Gastroesophageal sphincter (tissue), 4 donors: ENCODE measurements at regions not wholly inside any gene's neighbourhood (a gene's known extent, or its start where the extent isn't known, plus 50 kb on each side); places are given as distances from the start of the nearest gene placed in this dataset.
A peak's percentile ranks its signal among the peaks of the same experiment; 100 is the strongest.

Experiments used
- ATAC-seq: fragments of 150-250 bp; one replicate; pipeline ENCODE4 v1.9.1; 2016; ENCODE audit warnings: mild to moderate bottlenecking, moderate library complexity
- H3K27ac ChIP-seq, 4 donors: fragments of 200-600 bp; sonication (generic) in 3 of 4; 1 replicate in 3 of 4; 2 replicates in 1 of 4; pipeline ENCODE4 v1.5.1; 2016 to 2019
- H3K27me3 ChIP-seq: fragments of 200-600 bp; sonication (generic); one replicate; pipeline ENCODE4 v1.5.1; 2019
- H3K36me3 ChIP-seq, 2 donors: fragments of 200-600 bp; sonication (generic); one replicate each; pipeline ENCODE4 v1.5.1; 2019; ENCODE audit warnings: control low read depth in 1 of 2
- H3K4me1 ChIP-seq, 3 donors: fragments of 200-600 bp; sonication (generic); 1 replicate in 2 of 3; 2 replicates in 1 of 3; pipeline ENCODE4 v1.5.1; 2016 to 2019; ENCODE audit warnings: control low read depth in 2 of 3
- H3K4me3 ChIP-seq, 2 donors: fragments of 200-600 bp; sonication (generic); one replicate each; pipeline ENCODE4 v1.5.1; 2019; ENCODE audit warnings: mild to moderate bottlenecking in 1 of 2, moderate library complexity in 1 of 2
- H3K9me3 ChIP-seq, 3 donors: fragments of 200-600 bp; sonication (generic); one replicate each; pipeline ENCODE4 v1.5.1; 2017 to 2019; ENCODE audit warnings: control low read depth in 2 of 3
- EP300 ChIP-seq: sonication (generic); formaldehyde crosslinking; IDR thresholded peaks from one replicate; pipeline ENCODE4 v1.6.1; 2017; ENCODE audit warnings: antibody characterized with exemption, mild to moderate bottlenecking
- POLR2A ChIP-seq, 2 donors: fragments of 450-650 bp; IDR thresholded peaks; one replicate each; pipeline ENCODE4 v1.6.1; 2017; ENCODE audit warnings: antibody characterized with exemption in 2 of 2, mild to moderate bottlenecking in 2 of 2, moderate library complexity in 1 of 2
- POLR2AphosphoS5 ChIP-seq: sonication (generic); formaldehyde crosslinking; IDR thresholded peaks from one replicate; pipeline ENCODE4 v1.6.1; 2017; ENCODE audit warnings: antibody characterized with exemption
- WGBS, 2 donors: methylation state at CpG; one replicate each; pipeline ENCODE4 v1.1.5; 2018; ENCODE audit warnings: low coverage in 1 of 2; 5-methylcytosine and 5-hydroxymethylcytosine counted together
- TF ChIP-seq, protein P1 (sequence below), 4 experiments: fragments of 200-600 bp in 2 of 4; fragments of 450-650 bp in 2 of 4; sonication (generic) in 1 of 4; IDR thresholded peaks; one replicate each; pipeline ENCODE4 v1.5.1; 2017 to 2019; ENCODE audit warnings: antibody characterized with exemption in 4 of 4, mild to moderate bottlenecking in 2 of 4, moderate library complexity in 2 of 4

DNA sequence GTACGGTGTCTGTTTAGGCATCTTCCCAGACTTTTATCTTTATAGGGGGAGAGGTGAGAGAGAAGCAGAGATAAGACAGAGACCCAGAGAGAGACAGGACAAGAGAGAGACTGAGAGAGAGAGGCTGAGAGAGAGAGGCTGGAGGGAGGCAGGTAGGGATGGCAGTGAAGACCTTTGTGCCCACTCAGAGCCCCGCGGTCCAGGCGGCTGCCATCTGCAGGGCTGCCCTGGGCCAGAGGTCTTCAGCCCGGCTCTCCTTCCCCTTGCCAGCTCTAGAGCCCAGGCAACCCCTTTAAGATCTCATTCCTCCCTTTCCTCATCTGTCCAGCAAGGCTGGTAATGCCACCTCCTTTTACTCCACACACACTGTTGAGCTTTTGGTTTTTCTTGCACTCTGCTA is 610.0 kb downstream of the GALR1 start:
- no peak for TF ChIP-seq EP300
- no peak for TF ChIP-seq POLR2A (IDR thresholded peaks at IDR 0.05)
- TF ChIP-seq, protein P1, sequence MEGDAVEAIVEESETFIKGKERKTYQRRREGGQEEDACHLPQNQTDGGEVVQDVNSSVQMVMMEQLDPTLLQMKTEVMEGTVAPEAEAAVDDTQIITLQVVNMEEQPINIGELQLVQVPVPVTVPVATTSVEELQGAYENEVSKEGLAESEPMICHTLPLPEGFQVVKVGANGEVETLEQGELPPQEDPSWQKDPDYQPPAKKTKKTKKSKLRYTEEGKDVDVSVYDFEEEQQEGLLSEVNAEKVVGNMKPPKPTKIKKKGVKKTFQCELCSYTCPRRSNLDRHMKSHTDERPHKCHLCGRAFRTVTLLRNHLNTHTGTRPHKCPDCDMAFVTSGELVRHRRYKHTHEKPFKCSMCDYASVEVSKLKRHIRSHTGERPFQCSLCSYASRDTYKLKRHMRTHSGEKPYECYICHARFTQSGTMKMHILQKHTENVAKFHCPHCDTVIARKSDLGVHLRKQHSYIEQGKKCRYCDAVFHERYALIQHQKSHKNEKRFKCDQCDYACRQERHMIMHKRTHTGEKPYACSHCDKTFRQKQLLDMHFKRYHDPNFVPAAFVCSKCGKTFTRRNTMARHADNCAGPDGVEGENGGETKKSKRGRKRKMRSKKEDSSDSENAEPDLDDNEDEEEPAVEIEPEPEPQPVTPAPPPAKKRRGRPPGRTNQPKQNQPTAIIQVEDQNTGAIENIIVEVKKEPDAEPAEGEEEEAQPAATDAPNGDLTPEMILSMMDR (IDR thresholded peaks at IDR 0.05) = no peak
- no peak for TF ChIP-seq POLR2AphosphoS5

DNA sequence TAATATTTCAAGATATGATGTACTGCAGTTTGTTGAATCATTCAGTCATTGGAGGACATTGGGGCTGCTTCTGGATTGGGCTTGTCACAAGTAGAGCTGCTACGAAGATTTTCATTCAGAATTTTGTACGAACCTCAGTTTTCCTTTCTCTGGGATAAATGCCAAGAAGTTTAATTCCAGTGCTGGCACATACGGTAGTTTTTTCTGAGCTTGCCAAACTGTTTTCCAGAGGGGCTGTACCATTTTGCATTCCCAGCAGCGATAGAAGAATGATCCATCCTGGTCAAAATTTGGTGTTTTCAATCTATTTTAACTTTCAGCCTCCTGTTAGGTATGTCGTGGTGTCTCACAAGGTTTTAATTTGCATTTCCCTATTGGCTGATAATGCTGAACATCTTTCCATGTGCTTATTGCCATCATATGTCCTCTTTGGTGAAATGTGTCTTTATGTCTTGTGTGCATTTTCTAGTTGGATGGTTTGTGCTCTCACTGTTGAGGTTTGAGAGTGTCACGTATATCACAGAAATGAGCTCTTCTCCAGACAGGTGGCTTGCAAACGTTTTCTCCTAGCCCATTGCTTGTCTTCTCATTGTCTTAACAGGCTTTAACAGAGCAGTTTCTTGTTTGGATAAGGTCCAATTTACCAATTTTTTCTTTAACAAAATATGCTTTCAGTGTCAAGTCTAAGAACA is 612.6 kb downstream of the GALR1 start:
- TF ChIP-seq POLR2A (IDR thresholded peaks at IDR 0.05) = no peak
- no peak for TF ChIP-seq EP300
- TF ChIP-seq, protein P1 (IDR thresholded peaks at IDR 0.05) = no peak
- no peak for TF ChIP-seq POLR2AphosphoS5
- Histone ChIP-seq H3K4me3 (no peak overlapping the region), H3K9me3 (no peaks in the 10 kb centered on the region), H3K27ac (no peak overlapping the region), H3K27me3 (peaks cover 26% of the 10 kb centered on the region), H3K4me1 (no peaks in the 10 kb centered on the region), H3K36me3 (no peaks in the 10 kb centered on the region)
- WGBS, 2 donors = 48 to 52% methylated on average over 6 to 7 of the region's 7 CpGs
- ATAC-seq = no peak

More for the DNA sequence above, 610.0 kb downstream of the GALR1 start:
- H3K9me3 ChIP-seq = no peaks in the 10 kb centered on the region
- no peak overlapping the region for H3K27ac ChIP-seq
- peaks cover 21% of the 10 kb centered on the region for H3K27me3 ChIP-seq
- no peak overlapping the region for H3K4me3 ChIP-seq
- ATAC-seq = no peak
- H3K36me3 ChIP-seq = no peaks in the 10 kb centered on the region
- H3K4me1 ChIP-seq = no peaks in the 10 kb centered on the region
- WGBS, 2 donors = 83 to 87% methylated on average over 4 to 5 of the region's 5 CpGs

DNA sequence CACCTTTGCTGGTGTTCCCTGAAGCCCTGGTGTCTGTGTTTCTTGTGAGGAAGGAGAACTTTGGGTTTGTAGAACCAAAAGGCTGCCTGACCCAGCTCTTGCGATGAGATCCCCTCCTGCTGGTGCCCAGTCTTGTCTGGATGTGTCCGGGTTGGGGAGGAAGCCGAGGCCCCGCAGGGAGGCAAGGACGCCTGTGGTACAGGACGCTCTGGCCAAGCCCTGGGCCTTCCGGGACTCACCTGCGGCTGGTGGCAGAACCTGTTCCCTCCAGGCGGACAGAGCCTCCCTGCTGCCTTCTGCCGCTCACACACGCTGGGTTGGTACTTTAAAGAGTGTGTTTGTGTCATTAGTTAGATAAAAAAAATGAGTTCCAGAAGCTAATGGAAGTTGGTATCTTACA is 616.2 kb downstream of the GALR1 start:
- no peak for ATAC-seq

DNA sequence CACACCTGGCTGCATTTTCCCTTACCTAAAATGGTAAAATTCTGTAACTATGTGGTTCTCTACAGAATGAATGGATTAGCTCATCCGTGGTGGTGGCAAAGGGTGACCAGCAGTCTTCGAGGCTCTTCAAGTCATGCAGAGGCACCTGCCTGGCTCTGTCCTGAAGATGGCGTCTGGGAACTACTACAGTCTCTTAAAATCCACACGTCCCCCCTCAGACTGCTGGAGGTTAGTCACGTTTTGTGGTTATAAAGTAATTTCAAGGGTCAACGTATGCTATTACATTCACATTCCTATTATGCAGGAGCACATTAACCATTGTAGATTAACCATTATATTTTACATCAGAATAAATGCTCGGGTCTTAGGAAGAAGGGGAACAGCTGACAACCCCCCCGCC is 616.7 kb downstream of the GALR1 start:
- TF ChIP-seq, protein P1 (IDR thresholded peaks at IDR 0.05) = no peak
- TF ChIP-seq POLR2AphosphoS5 = no peak
- TF ChIP-seq POLR2A (IDR thresholded peaks at IDR 0.05) = no peak
- no peak for TF ChIP-seq EP300
- Histone ChIP-seq H3K27me3 (peaks cover 29% of the 10 kb centered on the region), H3K27ac (no peak overlapping the region), H3K36me3 (no peaks in the 10 kb centered on the region), H3K4me1 (no peaks in the 10 kb centered on the region), H3K4me3 (no peak overlapping the region), H3K9me3 (no peaks in the 10 kb centered on the region)
- ATAC-seq = no peak
- WGBS, 2 donors = 82 to 86% methylated on average over 3 of the region's 8 CpGs

More for the DNA sequence above, 616.2 kb downstream of the GALR1 start:
- Histone ChIP-seq H3K27me3 (peaks cover 29% of the 10 kb centered on the region), H3K4me3 (no peak overlapping the region), H3K9me3 (no peaks in the 10 kb centered on the region), H3K27ac (no peak overlapping the region), H3K36me3 (no peaks in the 10 kb centered on the region), H3K4me1 (no peaks in the 10 kb centered on the region)
- no peak for TF ChIP-seq POLR2A (IDR thresholded peaks at IDR 0.05)
- TF ChIP-seq, protein P1 (IDR thresholded peaks at IDR 0.05) = no peak
- TF ChIP-seq POLR2AphosphoS5 = no peak
- no peak for TF ChIP-seq EP300
- WGBS, 2 donors = 92% methylated on average over 10 of the region's 11 CpGs; no CpG with 5 or more reads in 1 of the 2 donors

DNA sequence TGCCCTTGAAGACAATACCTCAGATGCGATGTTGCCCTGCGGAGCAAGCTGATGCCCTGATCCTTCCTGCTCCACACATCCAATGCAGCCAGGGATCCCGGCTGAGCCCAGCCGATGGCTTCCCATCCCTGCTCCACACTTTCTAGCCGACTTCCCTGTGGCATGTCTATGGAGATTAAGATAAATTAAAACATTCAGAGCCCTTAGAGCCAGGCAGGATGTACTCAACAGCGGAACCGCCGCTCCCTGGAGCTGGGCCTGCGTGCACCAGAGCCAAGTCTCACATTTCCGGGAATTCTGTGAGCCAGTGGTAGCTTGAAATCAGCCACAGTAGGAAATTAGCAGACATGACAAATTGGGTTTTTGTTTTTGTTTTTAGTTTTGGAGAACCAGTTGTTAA is 620.6 kb downstream of the GALR1 start:
- Histone ChIP-seq H3K4me3 (no peak overlapping the region), H3K36me3 (no peaks in the 10 kb centered on the region), H3K27ac (peak overlapping the region in 2 of 4 donors; percentile 7 to 20), H3K9me3 (no peaks in the 10 kb centered on the region), H3K27me3 (peaks cover 29% of the 10 kb centered on the region), H3K4me1 (no peaks in the 10 kb centered on the region)
- peak; percentile 66 for ATAC-seq
- TF ChIP-seq POLR2A (IDR thresholded peaks at IDR 0.05) = no peak
- TF ChIP-seq EP300 = no peak
- TF ChIP-seq, protein P1 (IDR thresholded peaks at IDR 0.05) = no peak
- no peak for TF ChIP-seq POLR2AphosphoS5
- whole genome bisulfite sequencing, 2 donors = 23 to 29% methylated on average over 5 to 7 of the region's 10 CpGs
